Mammary epithelial cell (primary cell): ENCODE measurements at regions not wholly inside any gene's neighbourhood (a gene's known extent, or its start where the extent isn't known, plus 50 kb on each side); places are given as distances from the start of the nearest gene placed in this dataset.

ENCODE experiments used
- EZH2 ChIP-seq: IDR thresholded peaks from 2 replicates; pipeline ENCODE4 v1.6.1; 2012; ENCODE audit warnings: low read length, inconsistent platforms, borderline replicate concordance
- TF ChIP-seq, protein P1 (sequence below), 2 donors: IDR thresholded peaks in 1 of 2; conservative IDR thresholded peaks in 1 of 2; 2 replicates each; pipeline ENCODE4 v1.5.1; 2011 to 2012; ENCODE audit warnings: inconsistent platforms in 2 of 2, low read length in 2 of 2, mild to moderate bottlenecking in 2 of 2, control low read depth in 1 of 2, low read depth in 1 of 2; ENCODE audit not compliant: insufficient read depth in 1 of 2; ENCODE audit errors: extremely low read depth in 1 of 2

DNA sequence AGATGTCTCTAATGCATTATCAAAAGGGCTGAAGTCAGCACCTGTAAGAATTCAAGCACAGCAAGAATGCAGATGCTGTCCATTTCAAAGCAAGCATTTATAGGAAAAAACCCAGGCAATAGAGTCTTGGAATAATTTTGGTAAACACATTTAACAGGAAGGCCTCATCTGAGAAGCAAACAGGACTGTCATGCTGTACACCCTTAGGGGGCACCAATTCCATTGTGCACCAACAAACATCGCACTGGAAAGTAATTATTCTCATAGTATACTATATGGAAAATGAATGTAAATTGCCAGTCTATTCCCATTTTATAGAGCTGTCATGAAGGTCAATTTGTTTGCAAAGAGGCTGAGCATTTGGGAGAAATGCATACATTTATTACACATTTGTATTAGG, 247.3 kb upstream of the SUCLG2 start:
- TF ChIP-seq, protein P1, sequence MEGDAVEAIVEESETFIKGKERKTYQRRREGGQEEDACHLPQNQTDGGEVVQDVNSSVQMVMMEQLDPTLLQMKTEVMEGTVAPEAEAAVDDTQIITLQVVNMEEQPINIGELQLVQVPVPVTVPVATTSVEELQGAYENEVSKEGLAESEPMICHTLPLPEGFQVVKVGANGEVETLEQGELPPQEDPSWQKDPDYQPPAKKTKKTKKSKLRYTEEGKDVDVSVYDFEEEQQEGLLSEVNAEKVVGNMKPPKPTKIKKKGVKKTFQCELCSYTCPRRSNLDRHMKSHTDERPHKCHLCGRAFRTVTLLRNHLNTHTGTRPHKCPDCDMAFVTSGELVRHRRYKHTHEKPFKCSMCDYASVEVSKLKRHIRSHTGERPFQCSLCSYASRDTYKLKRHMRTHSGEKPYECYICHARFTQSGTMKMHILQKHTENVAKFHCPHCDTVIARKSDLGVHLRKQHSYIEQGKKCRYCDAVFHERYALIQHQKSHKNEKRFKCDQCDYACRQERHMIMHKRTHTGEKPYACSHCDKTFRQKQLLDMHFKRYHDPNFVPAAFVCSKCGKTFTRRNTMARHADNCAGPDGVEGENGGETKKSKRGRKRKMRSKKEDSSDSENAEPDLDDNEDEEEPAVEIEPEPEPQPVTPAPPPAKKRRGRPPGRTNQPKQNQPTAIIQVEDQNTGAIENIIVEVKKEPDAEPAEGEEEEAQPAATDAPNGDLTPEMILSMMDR (conservative IDR thresholded peaks at IDR 0.05 in 1 of 2, IDR thresholded peaks at IDR 0.05 in 1 of 2; ENCODE audit: extremely low read depth in 1 of 2, insufficient read depth in 1 of 2, low read depth in 1 of 2, low read length in 2 of 2) = no peak
- TF ChIP-seq EZH2 = no peak
